Cardiac septum (tissue), 1 donor: ENCODE measurements at regions not wholly inside any gene's neighbourhood (a gene's known extent, or its start where the extent isn't known, plus 50 kb on each side); places are given as distances from the start of the nearest gene placed in this dataset.

ENCODE experiments used
- DNase-seq: peaks from one replicate; pipeline ENCODE4 v3.0.0-alpha.2; 2020; ENCODE audit warnings: low spot score
- intact Hi-C: fragments of 100-400 bp; cut with DNase I; formaldehyde crosslinking; loops from one replicate; pipeline ENCODE4 v1.14.0; 2022
- donor health status: DM: no; HTN: no; CAD: no.

DNA sequence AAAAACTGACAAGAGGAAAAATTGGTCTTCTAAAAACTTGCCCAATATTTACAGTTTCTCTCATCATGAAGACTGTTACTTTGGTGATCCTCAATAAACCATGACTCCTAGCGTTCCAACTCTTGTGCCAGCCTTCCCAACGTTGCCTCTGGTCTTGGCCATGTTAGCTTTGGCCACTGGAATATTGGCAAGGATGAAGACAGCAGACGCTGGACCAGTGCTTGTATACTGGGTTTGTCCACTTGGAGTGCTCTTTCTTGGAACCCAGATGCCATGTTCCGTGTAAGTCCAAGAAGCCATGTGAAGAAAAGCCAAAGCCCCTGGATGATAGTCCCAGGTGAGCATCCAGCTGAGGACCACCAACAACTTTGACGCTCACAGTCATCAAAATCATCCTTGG is 379.6 kb downstream of the NUAK1 start:
- DNase-seq = no peak
- intact Hi-C loops = no loop called here

- intact Hi-C loops = no loop called here
- no peak for DNase-seq
These were observed 377.7 kb downstream of the NUAK1 start for GRCh38 chr12:105761075-105761474.

- no peak for DNase-seq
- intact Hi-C loops = no loop called here
These were observed 374.4 kb downstream of the NUAK1 start for GRCh38 chr12:105764216-105764835.

DNA sequence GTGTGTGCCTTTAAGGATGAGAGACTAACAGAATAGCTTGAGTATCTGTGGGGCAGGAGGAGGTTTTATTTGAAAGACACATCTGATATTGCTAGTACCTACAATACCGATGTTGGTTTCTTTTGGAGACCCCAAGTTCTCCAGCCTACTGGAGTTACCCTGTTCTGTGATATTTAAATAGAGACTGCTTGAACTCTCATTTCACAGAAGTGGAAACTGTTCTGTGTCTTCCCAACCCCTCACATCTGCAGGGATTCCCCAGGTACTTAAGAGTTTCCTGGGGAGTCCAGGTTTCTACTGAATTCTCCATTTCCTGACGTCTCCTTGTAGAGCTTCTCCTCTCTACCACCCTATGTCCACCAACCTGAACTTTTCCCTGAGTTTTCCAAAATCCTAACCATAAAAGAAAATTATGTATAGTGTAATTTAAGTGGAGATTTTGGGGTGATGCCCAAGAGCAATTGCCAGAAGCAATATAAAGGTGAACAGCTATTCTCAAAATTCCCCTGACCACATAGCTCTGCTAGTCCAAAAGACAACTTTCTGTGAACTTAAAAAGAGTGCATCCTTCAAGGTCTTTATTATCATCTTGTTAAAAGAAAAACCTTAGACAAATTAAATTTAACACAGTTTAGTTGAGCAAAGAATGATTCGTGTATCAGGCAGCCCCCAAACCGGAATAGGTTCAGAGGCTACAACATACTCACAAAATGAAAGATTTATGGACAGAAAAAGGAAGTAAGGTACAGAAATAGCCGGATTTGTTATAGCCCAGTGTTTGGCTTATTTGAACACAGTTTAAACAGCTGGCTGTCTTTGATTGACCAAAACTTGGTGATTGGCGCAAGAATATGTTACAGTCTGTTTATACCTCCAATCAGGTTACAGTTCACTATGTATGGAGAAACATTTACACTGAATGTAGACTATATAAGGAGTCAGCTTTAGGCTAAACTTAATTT is 373.4 kb downstream of the NUAK1 start:
- intact Hi-C loops = no loop called here
- DNase-seq = no peak

DNA sequence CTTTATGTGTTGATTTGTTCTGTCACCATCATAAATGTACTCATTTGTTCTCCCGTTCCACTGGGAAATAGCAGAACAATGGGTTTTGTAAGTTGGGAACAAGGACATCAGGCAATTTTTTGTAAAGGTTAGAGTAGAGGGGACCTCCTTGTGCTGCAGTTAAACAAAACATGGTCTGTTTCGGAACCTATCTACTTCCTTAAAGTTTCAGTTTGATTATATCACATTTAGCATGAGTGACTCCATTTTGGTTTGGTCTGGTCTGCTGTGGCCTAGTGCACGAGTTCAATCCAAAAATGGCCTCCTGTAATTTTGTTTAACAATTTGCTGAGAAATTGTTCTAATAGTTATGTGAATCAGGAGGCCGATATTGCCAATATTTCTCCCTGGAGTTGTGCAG is 372.7 kb downstream of the NUAK1 start:
- intact Hi-C loops = no loop called here
- no peak for DNase-seq

DNA sequence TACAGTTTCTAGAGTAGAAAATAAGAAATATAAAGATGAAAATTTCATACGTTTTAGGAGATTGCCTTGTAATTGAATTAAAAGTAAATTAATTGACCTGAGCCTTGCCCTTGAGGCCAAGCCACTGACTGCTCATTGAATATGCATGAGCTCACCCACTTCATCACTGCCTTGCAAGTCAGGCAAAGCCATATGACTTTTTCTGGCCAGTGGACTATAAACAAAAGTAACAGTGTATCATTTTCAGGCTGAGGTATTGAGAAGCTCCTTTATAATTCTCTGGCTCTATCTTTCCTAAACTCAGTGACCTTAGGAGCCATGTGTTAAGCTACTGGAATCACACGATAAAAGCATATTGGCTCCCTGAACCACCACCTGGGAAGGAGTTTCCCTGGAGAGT is 369.3 kb downstream of the NUAK1 start:
- intact Hi-C loops = no loop called here

DNA sequence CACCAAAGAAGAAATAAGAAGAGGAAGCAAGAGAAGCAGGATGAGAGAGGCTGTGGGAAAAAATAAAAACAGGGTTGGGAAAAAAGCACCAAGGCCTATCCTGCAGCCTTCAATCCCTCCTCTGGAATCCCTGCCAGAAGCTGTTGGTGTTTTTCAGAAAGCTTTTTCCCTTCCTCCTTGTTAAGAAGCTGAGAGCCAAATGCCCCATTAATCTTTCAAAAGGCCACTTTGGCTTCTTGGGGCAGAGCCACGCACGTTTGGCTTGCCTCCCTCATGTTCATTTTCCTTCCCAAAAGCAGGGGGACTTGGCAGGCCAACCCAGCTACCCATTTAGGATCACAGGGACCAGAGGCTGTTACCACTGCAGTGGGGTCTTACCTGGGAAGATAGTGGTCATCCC is 365.3 kb downstream of the NUAK1 start:
- intact Hi-C loops = no loop called here
- no peak for DNase-seq

More for the DNA sequence above, 369.3 kb downstream of the NUAK1 start:
- DNase-seq = no peak

DNA sequence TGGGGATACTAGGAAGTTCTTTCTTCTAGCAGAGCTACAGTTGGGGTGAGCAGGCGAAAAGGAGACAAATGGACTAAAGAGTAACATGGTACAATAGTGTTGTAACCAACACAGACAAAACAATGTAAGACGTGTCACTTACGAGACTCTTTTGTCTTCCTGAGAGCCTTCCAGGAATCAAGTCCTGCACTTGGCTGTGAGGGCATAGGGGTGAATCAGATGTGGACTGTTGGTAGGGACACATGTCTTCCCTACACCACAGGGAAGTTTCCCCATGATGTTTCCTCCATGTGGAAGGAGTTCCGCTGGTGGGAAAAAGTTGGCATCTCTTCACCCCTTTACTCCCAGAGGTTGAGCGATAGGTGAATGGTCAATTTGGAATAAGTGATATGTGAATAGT is 364.7 kb downstream of the NUAK1 start:
- DNase-seq = no peak
- intact Hi-C loops = no loop called here

GRCh38 chr12:105775343-105775742 is 363.4 kb downstream of the NUAK1 start:
- intact Hi-C loops = no loop called here
- DNase-seq = no peak

- DNase-seq = no peak
These were observed 354.5 kb downstream of the NUAK1 start for GRCh38 chr12:105783983-105784947.

GRCh38 chr12:105793421-105793820 is 345.3 kb downstream of the NUAK1 start:
- DNase-seq = no peak
- intact Hi-C loops = no loop called here

More at GRCh38 chr12:105783983-105784947, 354.5 kb downstream of the NUAK1 start:
- intact Hi-C loops = no loop called here

- intact Hi-C loops = no loop called here
These were observed 340.4 kb downstream of the NUAK1 start for GRCh38 chr12:105798256-105798845.

DNA sequence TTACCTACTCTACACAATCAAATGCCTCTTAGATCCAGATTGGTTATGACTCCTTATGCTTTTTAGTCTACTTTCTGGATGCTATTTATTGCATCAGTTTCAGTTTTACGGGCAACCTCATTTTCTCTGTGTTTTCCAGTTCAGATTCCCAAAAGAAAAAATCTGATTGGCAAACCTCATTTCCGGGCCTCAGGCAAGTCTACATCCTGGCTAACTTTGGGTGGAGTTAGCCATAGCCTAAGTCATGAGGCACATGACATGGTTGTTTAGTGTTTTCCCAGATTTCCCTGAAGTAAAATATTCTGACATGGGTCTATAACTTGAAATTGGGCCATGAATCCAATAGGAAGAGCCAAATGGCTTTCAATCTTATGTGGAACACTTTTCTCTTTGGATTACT is 339.7 kb downstream of the NUAK1 start:
- intact Hi-C loops = no loop called here

More at GRCh38 chr12:105798256-105798845, 340.4 kb downstream of the NUAK1 start:
- DNase-seq = no peak

GRCh38 chr12:105801351-105801750 is 337.4 kb downstream of the NUAK1 start:
- intact Hi-C loops = no loop called here
- DNase-seq = no peak

More for the DNA sequence above, 339.7 kb downstream of the NUAK1 start:
- no peak for DNase-seq

DNA sequence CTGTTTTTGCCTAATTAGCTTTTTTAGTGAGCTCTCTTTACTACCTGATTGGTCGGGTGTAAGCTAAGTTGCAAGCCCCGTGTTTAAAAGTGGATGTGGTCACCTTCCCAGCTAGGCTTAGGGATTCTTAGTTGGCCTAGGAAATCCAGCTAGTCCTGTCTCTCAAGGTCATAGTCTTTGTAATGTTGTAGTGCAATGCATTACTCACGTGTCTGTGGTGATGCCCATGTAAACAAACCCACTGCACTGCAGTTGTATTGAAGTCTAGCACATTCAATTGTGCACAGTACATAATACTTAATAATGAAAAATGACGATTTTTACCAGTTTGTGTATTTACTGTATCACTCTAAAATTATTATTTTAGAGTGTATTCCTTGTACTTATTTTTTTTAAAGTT is 335.5 kb downstream of the NUAK1 start:
- intact Hi-C loops = no loop called here
- DNase-seq = no peak

- intact Hi-C loops = no loop called here
- no peak for DNase-seq
These were observed 334.0 kb downstream of the NUAK1 start for GRCh38 chr12:105804591-105805265.

DNA sequence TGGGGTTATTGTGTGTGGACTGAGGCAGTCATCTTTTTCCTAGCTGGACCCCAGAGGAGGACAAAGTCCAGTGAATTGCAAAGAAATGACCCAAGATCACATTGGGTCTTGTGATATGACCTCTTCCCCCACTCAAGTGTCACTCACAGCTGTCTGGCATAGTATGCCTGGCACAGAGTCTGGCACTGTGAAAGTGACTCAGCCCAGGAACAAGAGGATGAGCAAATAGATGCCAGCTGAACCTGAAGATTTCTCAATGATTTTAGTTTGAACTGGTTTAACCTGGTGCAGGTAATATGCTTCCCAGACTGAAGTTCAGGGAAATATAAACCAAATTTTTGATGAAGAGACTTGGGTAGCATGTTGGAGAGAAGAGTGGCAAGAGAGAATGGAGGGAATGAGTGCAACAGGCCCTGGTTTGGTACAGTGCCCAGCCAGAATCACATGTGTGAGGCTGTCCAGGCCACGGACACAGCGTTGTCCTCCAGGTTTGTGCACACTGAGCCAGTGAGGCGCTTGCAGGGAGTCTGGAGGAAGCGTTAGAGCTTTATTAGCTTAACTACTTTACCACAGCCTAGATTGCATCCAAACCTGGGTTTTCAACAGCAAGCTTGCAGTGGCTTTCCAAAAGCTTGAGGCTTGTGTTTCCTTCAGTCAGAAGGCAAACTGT is 332.9 kb downstream of the NUAK1 start:
- DNase-seq = no peak
- intact Hi-C loops = no loop called here

DNA sequence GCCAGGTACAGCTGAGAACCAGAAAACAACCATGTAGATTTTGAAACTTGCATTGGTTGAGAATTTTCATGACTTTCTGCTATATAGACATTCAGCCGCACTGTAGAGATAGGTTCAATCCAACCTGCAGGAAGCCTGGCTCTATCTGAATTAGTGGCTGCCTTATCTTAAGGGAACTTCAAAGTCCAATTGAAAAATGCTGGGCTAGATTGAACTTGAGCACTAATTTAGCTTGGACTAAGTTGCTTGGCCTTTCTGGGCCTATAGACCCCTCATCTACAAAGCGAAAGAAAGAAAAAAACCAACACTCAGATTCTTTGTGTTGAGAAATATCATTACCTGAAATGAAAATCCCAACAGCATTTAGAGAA is 332.4 kb downstream of the NUAK1 start:
- no peak for DNase-seq
- intact Hi-C loops = no loop called here
